ENCODE measurements at regions not wholly inside any gene's neighbourhood (a gene's known extent, or its start where the extent isn't known, plus 50 kb on each side); places are given as distances from the start of the nearest gene placed in this dataset.

- peaks cover 0 to 7% of the 10 kb centered on the region in 2 experiments for H3K27me3 ChIP-seq (ENCODE audit: control insufficient read depth in 1 of 2, insufficient read depth in 2 of 2, low read length in 2 of 2)
- no peaks in the 10 kb centered on the region for H3K36me3 ChIP-seq (ENCODE audit: insufficient read depth, low read length)
- H3K36me3 Mint-ChIP-seq (ENCODE audit: low read depth): no peaks in the 10 kb centered on the region
- H3K9me3 ChIP-seq (ENCODE audit: control insufficient read depth in 1 of 2, insufficient read depth in 1 of 2, low read length in 2 of 2): peaks cover 0 to 11% of the 10 kb centered on the region in 2 experiments
- H3K4me1 ChIP-seq (ENCODE audit: insufficient read depth, low read length): no peaks in the 10 kb centered on the region
- intact Hi-C loops (cut with DNase I, micrococcal nuclease): no loop called here
- no peak overlapping the region for H3K4me3 Mint-ChIP-seq
- H3K4me3 ChIP-seq (ENCODE audit: low read length): no peak overlapping the region
- no peak for ATAC-seq (ENCODE audit: poor library complexity)
- H3K27ac ChIP-seq (ENCODE audit: low read depth in 1 of 2, low read length in 2 of 2): no peak overlapping the region
- H3K27ac Mint-ChIP-seq: no peak overlapping the region
- no peak for TF ChIP-seq CTCF (IDR thresholded peaks at IDR 0.05)
- H3K27me3 Mint-ChIP-seq: peaks cover 34% of the 10 kb centered on the region
- ChIA-PET POLR2A (no interaction called here), CTCF (no interaction called here)
- no peaks in the 10 kb centered on the region for H3K9me3 Mint-ChIP-seq
- DNase-seq: no peak
- no peaks in the 10 kb centered on the region for H3K4me1 Mint-ChIP-seq (ENCODE audit: low read depth)
Observed at GRCh38 chr17:72503556-72503955, 382.7 kb downstream of the SOX9 start.

- Mint-ChIP-seq H3K27me3 (peaks cover 34% of the 10 kb centered on the region), H3K27ac (no peak overlapping the region), H3K4me1 (ENCODE audit: low read depth) (no peaks in the 10 kb centered on the region), H3K36me3 (ENCODE audit: low read depth) (no peaks in the 10 kb centered on the region), H3K4me3 (no peak overlapping the region), H3K9me3 (no peaks in the 10 kb centered on the region)
- ChIA-PET CTCF (no interaction called here), POLR2A (no interaction called here)
- intact Hi-C loops (cut with DNase I, micrococcal nuclease): no loop called here
- Histone ChIP-seq H3K36me3 (ENCODE audit: insufficient read depth, low read length) (no peaks in the 10 kb centered on the region), H3K27me3 (ENCODE audit: control insufficient read depth in 1 of 2, insufficient read depth in 2 of 2, low read length in 2 of 2) (peaks cover 0 to 7% of the 10 kb centered on the region in 2 experiments), H3K4me1 (ENCODE audit: insufficient read depth, low read length) (no peaks in the 10 kb centered on the region), H3K9me3 (ENCODE audit: control insufficient read depth in 1 of 2, insufficient read depth in 1 of 2, low read length in 2 of 2) (peaks cover 0 to 11% of the 10 kb centered on the region in 2 experiments), H3K4me3 (ENCODE audit: low read length) (no peak overlapping the region), H3K27ac (ENCODE audit: low read depth in 1 of 2, low read length in 2 of 2) (no peak overlapping the region)
- ATAC-seq (ENCODE audit: poor library complexity) (no peak), DNase-seq (no peak)
- no peak for TF ChIP-seq CTCF (IDR thresholded peaks at IDR 0.05)
Observed at GRCh38 chr17:72504783-72505182, 384.0 kb downstream of the SOX9 start.

- no peak overlapping the region for H3K4me3 Mint-ChIP-seq
- intact Hi-C loops (cut with DNase I, micrococcal nuclease): no loop called here
- peaks cover 27% of the 10 kb centered on the region for H3K27me3 Mint-ChIP-seq
- CTCF ChIA-PET: no interaction called here
- ATAC-seq (ENCODE audit: poor library complexity): no peak
- H3K27ac ChIP-seq (ENCODE audit: low read depth in 1 of 2, low read length in 2 of 2): no peak overlapping the region
- no peaks in the 10 kb centered on the region for H3K4me1 Mint-ChIP-seq (ENCODE audit: low read depth)
- peaks cover 0 to 3% of the 10 kb centered on the region in 2 experiments for H3K27me3 ChIP-seq (ENCODE audit: control insufficient read depth in 1 of 2, insufficient read depth in 2 of 2, low read length in 2 of 2)
- no peaks in the 10 kb centered on the region for H3K9me3 Mint-ChIP-seq
- H3K36me3 Mint-ChIP-seq (ENCODE audit: low read depth): no peaks in the 10 kb centered on the region
- H3K27ac Mint-ChIP-seq: no peak overlapping the region
- no peak for TF ChIP-seq CTCF (IDR thresholded peaks at IDR 0.05)
- POLR2A ChIA-PET: no interaction called here
- H3K4me3 ChIP-seq (ENCODE audit: low read length): no peak overlapping the region
- no peaks in the 10 kb centered on the region for H3K36me3 ChIP-seq (ENCODE audit: insufficient read depth, low read length)
- H3K9me3 ChIP-seq (ENCODE audit: control insufficient read depth in 1 of 2, insufficient read depth in 1 of 2, low read length in 2 of 2): peaks cover 0 to 6% of the 10 kb centered on the region in 2 experiments
- DNase-seq: no peak
- no peaks in the 10 kb centered on the region for H3K4me1 ChIP-seq (ENCODE audit: insufficient read depth, low read length)
Observed at GRCh38 chr17:72506773-72507172, 386.0 kb downstream of the SOX9 start.

Data from CD4-positive, alpha-beta T cell (primary cell).